Lower leg skin (tissue), 4 donors: ENCODE measurements at regions not wholly inside any gene's neighbourhood (a gene's known extent, or its start where the extent isn't known, plus 50 kb on each side); places are given as distances from the start of the nearest gene placed in this dataset.

Source experiments
- DNase-seq, 2 donors: peaks; one replicate each; pipeline ENCODE4 v3.0.0-alpha.2; 2019; ENCODE audit warnings: low spot score in 2 of 2
- H3K4me3 ChIP-seq: fragments of 200-600 bp; sonication (generic); 2 replicates; pipeline ENCODE4 v1.5.1; 2017; ENCODE audit warnings: mild to moderate bottlenecking, low read depth; ENCODE audit not compliant: poor library complexity, severe bottlenecking
- POLR2A ChIP-seq, 2 donors: fragments of 450-650 bp; IDR thresholded peaks; one replicate each; pipeline ENCODE4 v1.6.1; 2016 to 2017; ENCODE audit warnings: antibody characterized with exemption in 2 of 2, mild to moderate bottlenecking in 1 of 2, moderate library complexity in 1 of 2
- WGBS, 2 donors: methylation state at CpG; one replicate each; pipeline ENCODE4 v1.1.5; 2018; 5-methylcytosine and 5-hydroxymethylcytosine counted together
- intact Hi-C: fragments of 100-400 bp; cut with DNase I; formaldehyde crosslinking; loops from one replicate; pipeline ENCODE4 v1.15.0; 2023; ENCODE audit warnings: low total_unique reads
- TF ChIP-seq, protein P1 (sequence below), 3 donors: fragments of 450-650 bp; IDR thresholded peaks; one replicate each; pipeline ENCODE4 v1.5.1; 2016; ENCODE audit warnings: antibody characterized with exemption in 3 of 3, mild to moderate bottlenecking in 3 of 3, moderate library complexity in 2 of 3

DNA sequence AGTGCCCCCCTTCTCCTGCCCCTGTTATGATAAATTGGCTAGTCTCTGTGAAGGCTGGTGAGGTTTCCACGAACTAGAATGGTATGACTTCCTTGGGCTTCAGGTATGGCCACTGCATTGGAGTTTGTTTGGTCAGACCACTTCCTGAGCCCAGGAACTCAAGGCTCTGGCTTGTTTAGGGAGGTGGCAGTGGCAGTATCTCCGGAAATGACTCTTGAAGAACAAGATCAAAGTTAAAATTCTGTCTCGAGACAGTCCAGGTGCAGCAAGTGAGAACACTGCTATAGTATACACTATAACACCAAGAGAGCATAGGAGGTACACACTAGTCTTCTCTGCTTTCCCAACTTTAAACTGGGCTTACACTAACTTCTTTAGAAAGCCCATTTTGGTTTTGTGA, 309.1 kb downstream of the KLF12 start:
- intact Hi-C loops, result no loop called here

GRCh38 chr13:73822668-73823592, 311.3 kb downstream of the KLF12 start:
- 89% methylated on average over 6 of the region's 6 CpGs for WGBS, 2 donors
- intact Hi-C loops, result no loop called here
- no peak overlapping the region for H3K4me3 ChIP-seq
- DNase-seq, result no peak
- TF ChIP-seq, protein P1, sequence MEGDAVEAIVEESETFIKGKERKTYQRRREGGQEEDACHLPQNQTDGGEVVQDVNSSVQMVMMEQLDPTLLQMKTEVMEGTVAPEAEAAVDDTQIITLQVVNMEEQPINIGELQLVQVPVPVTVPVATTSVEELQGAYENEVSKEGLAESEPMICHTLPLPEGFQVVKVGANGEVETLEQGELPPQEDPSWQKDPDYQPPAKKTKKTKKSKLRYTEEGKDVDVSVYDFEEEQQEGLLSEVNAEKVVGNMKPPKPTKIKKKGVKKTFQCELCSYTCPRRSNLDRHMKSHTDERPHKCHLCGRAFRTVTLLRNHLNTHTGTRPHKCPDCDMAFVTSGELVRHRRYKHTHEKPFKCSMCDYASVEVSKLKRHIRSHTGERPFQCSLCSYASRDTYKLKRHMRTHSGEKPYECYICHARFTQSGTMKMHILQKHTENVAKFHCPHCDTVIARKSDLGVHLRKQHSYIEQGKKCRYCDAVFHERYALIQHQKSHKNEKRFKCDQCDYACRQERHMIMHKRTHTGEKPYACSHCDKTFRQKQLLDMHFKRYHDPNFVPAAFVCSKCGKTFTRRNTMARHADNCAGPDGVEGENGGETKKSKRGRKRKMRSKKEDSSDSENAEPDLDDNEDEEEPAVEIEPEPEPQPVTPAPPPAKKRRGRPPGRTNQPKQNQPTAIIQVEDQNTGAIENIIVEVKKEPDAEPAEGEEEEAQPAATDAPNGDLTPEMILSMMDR (IDR thresholded peaks at IDR 0.05), result no peak

More for the DNA sequence above, 309.1 kb downstream of the KLF12 start:
- TF ChIP-seq POLR2A (IDR thresholded peaks at IDR 0.05), result no peak
- TF ChIP-seq, protein P1 (IDR thresholded peaks at IDR 0.05), result no peak
- H3K4me3 ChIP-seq, result no peak overlapping the region
- 91 to 98% methylated on average over 3 of the region's 3 CpGs for WGBS, 2 donors
- DNase-seq, result no peak

- no peak overlapping the region for H3K4me3 ChIP-seq
- no peak for DNase-seq
- intact Hi-C loops, result no loop called here
- TF ChIP-seq POLR2A (IDR thresholded peaks at IDR 0.05), result no peak
- 87 to 97% methylated on average over 2 of the region's 2 CpGs for WGBS, 2 donors
These were observed 313.5 kb downstream of the KLF12 start for GRCh38 chr13:73820688-73821087.

- no peak for TF ChIP-seq POLR2A (IDR thresholded peaks at IDR 0.05)
- TF ChIP-seq, protein P1 (IDR thresholded peaks at IDR 0.05), result no peak
- no peak for DNase-seq
- WGBS, 2 donors, result 94 to 96% methylated on average over 3 of the region's 3 CpGs
- intact Hi-C loops, result no loop called here
- no peak overlapping the region for H3K4me3 ChIP-seq
These were observed 313.9 kb downstream of the KLF12 start for GRCh38 chr13:73820285-73820684.

DNA sequence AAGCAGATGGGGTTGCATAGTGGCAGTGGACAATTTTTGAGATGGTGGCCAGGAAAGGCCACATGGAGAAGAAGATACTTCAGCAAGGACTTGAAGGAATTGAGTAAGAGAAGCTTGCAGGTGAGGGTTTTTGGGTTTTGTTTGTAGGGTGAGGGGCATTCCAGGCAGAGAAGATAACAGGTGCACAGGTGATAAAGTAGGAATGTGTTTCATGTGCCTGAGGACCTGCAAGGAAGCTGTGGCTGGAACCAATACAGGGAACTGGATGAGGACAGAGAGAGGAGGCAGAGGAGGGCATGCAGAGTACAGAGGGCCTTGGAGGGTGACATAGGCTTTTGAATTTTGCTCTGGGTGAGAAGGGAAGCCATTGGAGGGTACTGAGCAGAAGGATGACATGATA, 314.5 kb downstream of the KLF12 start:
- TF ChIP-seq POLR2A (IDR thresholded peaks at IDR 0.05), result no peak
- TF ChIP-seq, protein P1 (IDR thresholded peaks at IDR 0.05), result no peak
- H3K4me3 ChIP-seq, result no peak overlapping the region
- DNase-seq, result no peak
- intact Hi-C loops, result no loop called here

GRCh38 chr13:73816702-73817101, 317.5 kb downstream of the KLF12 start:
- intact Hi-C loops, result no loop called here
- no peak for TF ChIP-seq POLR2A (IDR thresholded peaks at IDR 0.05)
- TF ChIP-seq, protein P1 (IDR thresholded peaks at IDR 0.05), result no peak
- 87 to 97% methylated on average over 2 of the region's 2 CpGs for WGBS, 2 donors
- no peak for DNase-seq
- H3K4me3 ChIP-seq, result no peak overlapping the region
